ENCODE measurements at regions not wholly inside any gene's neighbourhood (a gene's known extent, or its start where the extent isn't known, plus 50 kb on each side); places are given as distances from the start of the nearest gene placed in this dataset.

DNA sequence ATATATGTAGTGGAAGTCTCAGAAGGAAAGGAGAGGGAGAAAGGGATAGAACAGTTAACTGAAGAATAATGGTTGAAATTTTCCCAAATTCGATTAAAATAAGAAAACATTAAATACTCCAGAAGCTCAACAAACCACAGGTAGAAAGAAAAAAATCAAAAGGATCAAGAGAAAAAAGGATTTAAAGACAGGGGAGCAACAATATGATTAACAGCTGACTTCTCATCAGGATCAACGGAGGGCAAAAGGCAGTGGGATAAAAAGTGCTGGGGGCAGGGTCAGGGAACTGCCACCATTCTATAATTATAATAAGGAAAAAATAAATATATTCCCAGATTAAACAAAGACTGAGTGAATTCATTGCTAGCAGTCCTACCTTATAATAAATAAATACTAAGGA is 55.3 kb downstream of the CDKN2C start:
- in situ Hi-C loops (cut with HindIII; ENCODE audit: low sequenced_read_pairs) = no loop called here
- no peak for DNase-seq (ENCODE audit: low read depth, low spot score)
- H3K4me3 ChIP-seq (ENCODE audit: low read depth, low read length) = no peak overlapping the region
- TF ChIP-seq, protein P1, sequence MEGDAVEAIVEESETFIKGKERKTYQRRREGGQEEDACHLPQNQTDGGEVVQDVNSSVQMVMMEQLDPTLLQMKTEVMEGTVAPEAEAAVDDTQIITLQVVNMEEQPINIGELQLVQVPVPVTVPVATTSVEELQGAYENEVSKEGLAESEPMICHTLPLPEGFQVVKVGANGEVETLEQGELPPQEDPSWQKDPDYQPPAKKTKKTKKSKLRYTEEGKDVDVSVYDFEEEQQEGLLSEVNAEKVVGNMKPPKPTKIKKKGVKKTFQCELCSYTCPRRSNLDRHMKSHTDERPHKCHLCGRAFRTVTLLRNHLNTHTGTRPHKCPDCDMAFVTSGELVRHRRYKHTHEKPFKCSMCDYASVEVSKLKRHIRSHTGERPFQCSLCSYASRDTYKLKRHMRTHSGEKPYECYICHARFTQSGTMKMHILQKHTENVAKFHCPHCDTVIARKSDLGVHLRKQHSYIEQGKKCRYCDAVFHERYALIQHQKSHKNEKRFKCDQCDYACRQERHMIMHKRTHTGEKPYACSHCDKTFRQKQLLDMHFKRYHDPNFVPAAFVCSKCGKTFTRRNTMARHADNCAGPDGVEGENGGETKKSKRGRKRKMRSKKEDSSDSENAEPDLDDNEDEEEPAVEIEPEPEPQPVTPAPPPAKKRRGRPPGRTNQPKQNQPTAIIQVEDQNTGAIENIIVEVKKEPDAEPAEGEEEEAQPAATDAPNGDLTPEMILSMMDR (IDR thresholded peaks at IDR 0.05; ENCODE audit: low read depth, low read length) = no peak

DNA sequence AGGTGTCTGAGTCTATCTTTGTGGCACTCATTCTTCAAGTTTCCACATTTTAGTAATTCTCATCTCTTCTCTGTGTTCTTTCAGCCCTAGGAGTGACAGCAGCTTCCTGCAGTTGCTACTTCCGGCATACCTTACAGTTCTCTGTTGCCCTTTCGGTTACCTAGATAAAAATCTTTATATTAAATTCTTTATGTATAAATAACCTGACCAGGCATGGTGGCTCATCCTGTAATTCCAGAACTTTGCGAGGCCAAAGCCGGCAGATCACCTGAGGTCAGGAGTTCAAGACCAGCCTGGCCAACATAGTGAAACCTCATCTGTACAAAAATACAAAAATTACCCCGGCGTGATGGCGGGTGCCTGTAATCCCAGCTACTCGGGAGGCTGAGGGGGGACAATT is 62.9 kb downstream of the CDKN2C start:
- in situ Hi-C loops (cut with HindIII; ENCODE audit: low sequenced_read_pairs) = no loop called here
- H3K4me3 ChIP-seq (ENCODE audit: low read depth, low read length) = no peak overlapping the region
- DNase-seq (ENCODE audit: low read depth, low spot score) = no peak
- TF ChIP-seq, protein P1 (IDR thresholded peaks at IDR 0.05; ENCODE audit: low read depth, low read length) = no peak

DNA sequence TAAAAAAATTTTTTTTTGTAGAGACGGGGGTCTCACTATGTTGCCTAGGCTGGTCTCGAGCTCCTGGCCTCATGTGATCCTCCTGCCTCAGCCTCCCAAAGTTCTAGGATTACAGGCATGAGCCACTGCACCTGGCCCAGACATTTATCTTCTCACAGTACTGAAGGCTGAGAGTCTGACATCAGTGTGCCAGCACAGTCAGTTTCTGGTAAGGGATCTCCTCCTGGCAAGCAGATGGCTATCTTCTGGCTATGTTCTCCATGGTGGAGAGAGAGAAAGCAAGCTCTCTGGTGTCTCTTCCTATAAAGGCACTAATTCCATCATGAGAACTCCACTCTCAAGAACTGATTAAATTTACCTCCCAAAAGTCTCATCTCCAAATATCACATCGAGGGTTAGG is 57.8 kb upstream of the C1orf185 start:
- in situ Hi-C loops (cut with HindIII; ENCODE audit: low sequenced_read_pairs) = no loop called here

DNA sequence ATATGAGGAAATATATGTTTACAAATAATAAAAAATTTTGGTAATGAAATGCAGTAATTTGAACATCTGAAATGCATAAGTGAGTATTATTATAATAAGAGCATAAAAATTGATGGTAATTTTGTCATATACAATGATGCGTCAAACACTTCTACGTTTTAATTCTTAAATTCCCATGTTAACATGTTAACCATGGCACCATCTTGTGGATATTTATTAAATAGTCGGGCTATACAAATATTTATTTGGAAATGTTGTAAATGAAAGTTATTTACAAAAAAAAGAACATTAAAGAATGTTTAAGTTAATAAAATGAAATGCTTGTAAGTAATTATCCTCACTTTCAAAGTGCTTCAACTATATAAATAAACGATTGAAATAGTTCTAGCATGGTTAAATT is 57.2 kb upstream of the C1orf185 start:
- in situ Hi-C loops (cut with HindIII; ENCODE audit: low sequenced_read_pairs) = no loop called here
- TF ChIP-seq, protein P1 (IDR thresholded peaks at IDR 0.05; ENCODE audit: low read depth, low read length) = no peak
- H3K4me3 ChIP-seq (ENCODE audit: low read depth, low read length) = no peak overlapping the region
- peak; percentile 14 for DNase-seq (ENCODE audit: low read depth, low spot score)

More for the DNA sequence above, 57.8 kb upstream of the C1orf185 start:
- DNase-seq (ENCODE audit: low read depth, low spot score) = no peak
- TF ChIP-seq, protein P1 (IDR thresholded peaks at IDR 0.05; ENCODE audit: low read depth, low read length) = no peak
- no peak overlapping the region for H3K4me3 ChIP-seq (ENCODE audit: low read depth, low read length)

DNA sequence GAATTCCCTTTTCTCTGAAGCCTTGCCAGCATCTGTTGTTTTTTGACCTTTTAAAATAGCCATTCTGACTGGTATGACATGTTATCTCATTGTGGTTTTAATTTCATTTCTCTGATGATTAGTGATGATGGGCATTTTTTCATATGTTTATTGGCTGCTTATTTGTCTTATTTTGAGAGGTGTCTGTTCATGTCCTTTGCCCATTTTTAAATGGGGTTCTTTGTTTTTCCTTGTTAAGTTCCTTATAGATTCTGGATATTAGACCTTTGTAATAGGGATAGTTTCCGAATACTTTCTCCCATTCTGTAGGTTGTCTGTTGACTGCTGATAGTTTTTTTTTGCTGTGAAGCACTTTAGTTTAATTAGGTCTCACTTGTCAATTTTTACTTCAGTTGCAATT is 54.0 kb upstream of the C1orf185 start:
- DNase-seq (ENCODE audit: low read depth, low spot score) = no peak
- in situ Hi-C loops (cut with HindIII; ENCODE audit: low sequenced_read_pairs) = no loop called here
- TF ChIP-seq, protein P1 (IDR thresholded peaks at IDR 0.05; ENCODE audit: low read depth, low read length) = no peak
- H3K4me3 ChIP-seq (ENCODE audit: low read depth, low read length) = no peak overlapping the region

DNA sequence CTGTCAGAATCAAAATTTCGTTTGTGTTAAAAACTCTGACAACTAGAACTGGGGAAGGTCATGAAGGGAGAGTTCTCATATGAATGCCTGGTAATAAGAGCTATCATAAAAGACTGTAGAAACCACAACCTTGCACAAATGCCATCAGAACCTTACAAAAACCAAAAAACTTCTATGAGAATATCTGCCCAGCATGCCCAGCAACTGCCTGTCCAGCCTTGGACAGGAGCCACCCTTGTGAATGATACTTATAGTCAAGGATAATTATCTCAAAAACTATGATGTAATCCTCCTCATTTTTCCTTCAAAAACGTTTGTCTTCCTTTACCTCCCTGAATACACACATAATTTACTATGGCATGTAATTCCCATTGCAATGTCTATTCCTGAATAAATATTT is 53.4 kb upstream of the C1orf185 start:
- in situ Hi-C loops (cut with HindIII; ENCODE audit: low sequenced_read_pairs) = no loop called here
- no peak overlapping the region for H3K4me3 ChIP-seq (ENCODE audit: low read depth, low read length)
- TF ChIP-seq, protein P1 (IDR thresholded peaks at IDR 0.05; ENCODE audit: low read depth, low read length) = no peak
- no peak for DNase-seq (ENCODE audit: low read depth, low spot score)

Measured in astrocyte of the spinal cord (primary cell).